ENCODE measurements at regions not wholly inside any gene's neighbourhood (a gene's known extent, or its start where the extent isn't known, plus 50 kb on each side); places are given as distances from the start of the nearest gene placed in this dataset.

- ChIA-PET CTCF (ENCODE audit: low intra/inter-chr PET ratio) (no interaction called here), POLR2A (no interaction called here)
- no peaks in the 10 kb centered on the region for H3K27me3 ChIP-seq (ENCODE audit: control insufficient read depth in 2 of 2, insufficient read depth in 2 of 2, low read length in 2 of 2)
- in situ Hi-C loops (cut with MboI), result no loop called here
- no peak overlapping the region for H3K27ac ChIP-seq (ENCODE audit: extremely low read depth, low read depth, low read length)
- H3K9me1 ChIP-seq (ENCODE audit: control insufficient read depth, insufficient read depth, low read length), result no peaks in the 10 kb centered on the region
- H3K36me3 ChIP-seq (ENCODE audit: control insufficient read depth, insufficient read depth, low read length), result no peaks in the 10 kb centered on the region; the same call in 2 of the 3 replicates
- H3K4me2 ChIP-seq (ENCODE audit: insufficient read depth, low read length), result no peak overlapping the region
- no peak overlapping the region for H3K4me3 ChIP-seq
- BruUV-seq (replicated peaks), result no TSS peak
- 24% methylated on average over 3 of the region's 3 CpGs for WGBS (ENCODE audit: insufficient coverage, low coverage, missing lambda C conversion rate)
- no peak for DNase-seq (ENCODE audit: extremely low read depth in 1 of 4, low spot score in 3 of 4)
- H3K9me3 ChIP-seq (replicated peaks; ENCODE audit: control insufficient read depth, insufficient read depth, low read depth, low read length), result no peaks in the 10 kb centered on the region
- no peaks in the 10 kb centered on the region for H3K79me2 ChIP-seq (ENCODE audit: control insufficient read depth, insufficient read depth, low read length)
- H4K20me1 ChIP-seq (replicated peaks; ENCODE audit: control insufficient read depth, insufficient read depth, low read length), result no peaks in the 10 kb centered on the region
- ATAC-seq, result no peak
- no peaks in the 10 kb centered on the region for H3K4me1 ChIP-seq (replicated peaks in 1 of 2; ENCODE audit: control insufficient read depth in 2 of 2, insufficient read depth in 2 of 2, low read length in 2 of 2)
- no peak overlapping the region for H3K9ac ChIP-seq (ENCODE audit: insufficient read depth in 1 of 2, low read depth in 2 of 2, low read length in 2 of 2)
- TF ChIP-seq CEBPG (CRISPR knock-in tag; IDR thresholded peaks at IDR 0.05) (no peak), CEBPG (tag; conservative IDR thresholded peaks at IDR 0.05 in 1 of 2, IDR thresholded peaks at IDR 0.05 in 1 of 2) (no peak), ZNF695 (CRISPR knock-in tag; IDR thresholded peaks at IDR 0.05) (no peak), ZBTB33 (CRISPR knock-in tag; IDR thresholded peaks at IDR 0.05) (no peak), KLF13 (tag; IDR thresholded peaks at IDR 0.05; ENCODE audit: borderline replicate concordance, low read depth) (no peak), ATF1 (CRISPR knock-in tag; IDR thresholded peaks at IDR 0.05) (no peak), ATF1 (tag; IDR thresholded peaks at IDR 0.05) (no peak), ZNF280A (IDR thresholded peaks at IDR 0.05; ENCODE audit: low read depth, partially characterized antibody) (no peak), ETS2 (tag; IDR thresholded peaks at IDR 0.05; ENCODE audit: borderline replicate concordance, poor library complexity, severe bottlenecking) (no peak), TBP (optimal IDR thresholded peaks at IDR 0.05; ENCODE audit: low read depth, low read length) (no peak), ZNF280B (CRISPR knock-in tag; IDR thresholded peaks at IDR 0.05) (no peak), ELF1 (tag; IDR thresholded peaks at IDR 0.05) (no peak)
- no peak for FAIRE-seq
- intact Hi-C loops (cut with micrococcal nuclease), result no loop called here
- no peak overlapping the region for H2AFZ ChIP-seq (ENCODE audit: low read depth, low read length)
Observed at GRCh38 chr1:193413376-193413775, 227.0 kb upstream of the B3GALT2 start.

Data from K562 (cell line).